ENCODE measurements at regions not wholly inside any gene's neighbourhood (a gene's known extent, or its start where the extent isn't known, plus 50 kb on each side); places are given as distances from the start of the nearest gene placed in this dataset.
"Not testable (repeated sequence)": the region's sequence is repeated elsewhere in the genome, so short reads cannot be mapped to it uniquely, and the experiment has no call there.

- no peak overlapping the region for H3K4me3 ChIP-seq (ENCODE audit: low read depth, low read length)
- H3K9ac ChIP-seq (ENCODE audit: low read depth, low read length), result no peak overlapping the region
- H3K27ac ChIP-seq (ENCODE audit: low read depth, low read length), result no peak overlapping the region
- H3K4me1 ChIP-seq (ENCODE audit: control insufficient read depth, insufficient read depth, low read length), result no peaks in the 10 kb centered on the region
- no peaks in the 10 kb centered on the region for H3K36me3 ChIP-seq (ENCODE audit: control insufficient read depth, insufficient read depth, low read length)
- H3K9me3 ChIP-seq (ENCODE audit: control insufficient read depth, insufficient read depth, low read length), result no peaks in the 10 kb centered on the region
- no peaks in the 10 kb centered on the region for H3K27me3 ChIP-seq (ENCODE audit: control insufficient read depth, insufficient read depth, low read length)
These were observed 489.6 kb downstream of the MMUT start for GRCh38 chr6:48973491-48973890.

- Histone ChIP-seq H3K27me3 (ENCODE audit: control insufficient read depth, insufficient read depth, low read length) (no peaks in the 10 kb centered on the region), H3K4me1 (ENCODE audit: control insufficient read depth, insufficient read depth, low read length) (peaks cover 18% of the 10 kb centered on the region), H3K9ac (ENCODE audit: low read depth, low read length) (no peak overlapping the region), H3K9me3 (ENCODE audit: control insufficient read depth, insufficient read depth, low read length) (no peaks in the 10 kb centered on the region), H3K36me3 (ENCODE audit: control insufficient read depth, insufficient read depth, low read length) (no peaks in the 10 kb centered on the region), H3K27ac (ENCODE audit: low read depth, low read length) (no peak overlapping the region), H3K4me3 (ENCODE audit: low read depth, low read length) (no peak overlapping the region)
These were observed 501.2 kb downstream of the MMUT start for GRCh38 chr6:48961781-48962415.

GRCh38 chr6:48959251-48960060 is 503.6 kb downstream of the MMUT start:
- Histone ChIP-seq H3K4me3 (ENCODE audit: low read depth, low read length) (no peak overlapping the region), H3K9me3 (ENCODE audit: control insufficient read depth, insufficient read depth, low read length) (no peaks in the 10 kb centered on the region), H3K36me3 (ENCODE audit: control insufficient read depth, insufficient read depth, low read length) (no peaks in the 10 kb centered on the region), H3K9ac (ENCODE audit: low read depth, low read length) (no peak overlapping the region), H3K27ac (ENCODE audit: low read depth, low read length) (no peak overlapping the region), H3K27me3 (ENCODE audit: control insufficient read depth, insufficient read depth, low read length) (no peaks in the 10 kb centered on the region), H3K4me1 (ENCODE audit: control insufficient read depth, insufficient read depth, low read length) (peaks cover 11% of the 10 kb centered on the region)

- H3K4me1 ChIP-seq (ENCODE audit: control insufficient read depth, insufficient read depth, low read length), result peaks cover 6% of the 10 kb centered on the region
- no peaks in the 10 kb centered on the region for H3K36me3 ChIP-seq (ENCODE audit: control insufficient read depth, insufficient read depth, low read length)
- no peak overlapping the region for H3K27ac ChIP-seq (ENCODE audit: low read depth, low read length)
- H3K9ac ChIP-seq (ENCODE audit: low read depth, low read length), result no peak overlapping the region
- no peaks in the 10 kb centered on the region for H3K27me3 ChIP-seq (ENCODE audit: control insufficient read depth, insufficient read depth, low read length)
- H3K4me3 ChIP-seq (ENCODE audit: low read depth, low read length), result no peak overlapping the region
- no peaks in the 10 kb centered on the region for H3K9me3 ChIP-seq (ENCODE audit: control insufficient read depth, insufficient read depth, low read length)
These were observed 505.3 kb downstream of the MMUT start for GRCh38 chr6:48957781-48958180.

- Histone ChIP-seq H3K27ac (ENCODE audit: low read depth, low read length) (no peak overlapping the region), H3K9ac (ENCODE audit: low read depth, low read length) (no peak overlapping the region), H3K4me3 (ENCODE audit: low read depth, low read length) (no peak overlapping the region), H3K36me3 (ENCODE audit: control insufficient read depth, insufficient read depth, low read length) (no peaks in the 10 kb centered on the region), H3K9me3 (ENCODE audit: control insufficient read depth, insufficient read depth, low read length) (no peaks in the 10 kb centered on the region), H3K4me1 (ENCODE audit: control insufficient read depth, insufficient read depth, low read length) (no peaks in the 10 kb centered on the region), H3K27me3 (ENCODE audit: control insufficient read depth, insufficient read depth, low read length) (no peaks in the 10 kb centered on the region)
These were observed 511.1 kb downstream of the MMUT start for GRCh38 chr6:48951917-48952316.

GRCh38 chr6:48944276-48944675 is 518.8 kb downstream of the MMUT start:
- H3K9me3 ChIP-seq (ENCODE audit: control insufficient read depth, insufficient read depth, low read length); H3K4me3 ChIP-seq (ENCODE audit: low read depth, low read length); H3K27ac ChIP-seq (ENCODE audit: low read depth, low read length); H3K27me3 ChIP-seq (ENCODE audit: control insufficient read depth, insufficient read depth, low read length); H3K9ac ChIP-seq (ENCODE audit: low read depth, low read length); H3K36me3 ChIP-seq (ENCODE audit: control insufficient read depth, insufficient read depth, low read length); H3K4me1 ChIP-seq (ENCODE audit: control insufficient read depth, insufficient read depth, low read length): not testable (repeated sequence)

- Histone ChIP-seq H3K36me3 (ENCODE audit: control insufficient read depth, insufficient read depth, low read length) (no peaks in the 10 kb centered on the region), H3K9me3 (ENCODE audit: control insufficient read depth, insufficient read depth, low read length) (no peaks in the 10 kb centered on the region), H3K4me3 (ENCODE audit: low read depth, low read length) (no peak overlapping the region), H3K27me3 (ENCODE audit: control insufficient read depth, insufficient read depth, low read length) (no peaks in the 10 kb centered on the region), H3K27ac (ENCODE audit: low read depth, low read length) (no peak overlapping the region), H3K9ac (ENCODE audit: low read depth, low read length) (no peak overlapping the region), H3K4me1 (ENCODE audit: control insufficient read depth, insufficient read depth, low read length) (no peaks in the 10 kb centered on the region)
These were observed 529.9 kb downstream of the MMUT start for GRCh38 chr6:48933136-48933535.

- H3K4me3 ChIP-seq (ENCODE audit: low read depth, low read length), result no peak overlapping the region
- no peak overlapping the region for H3K27ac ChIP-seq (ENCODE audit: low read depth, low read length)
- H3K4me1 ChIP-seq (ENCODE audit: control insufficient read depth, insufficient read depth, low read length), result no peaks in the 10 kb centered on the region
- no peaks in the 10 kb centered on the region for H3K27me3 ChIP-seq (ENCODE audit: control insufficient read depth, insufficient read depth, low read length)
- H3K36me3 ChIP-seq (ENCODE audit: control insufficient read depth, insufficient read depth, low read length), result no peaks in the 10 kb centered on the region
- no peak overlapping the region for H3K9ac ChIP-seq (ENCODE audit: low read depth, low read length)
- no peaks in the 10 kb centered on the region for H3K9me3 ChIP-seq (ENCODE audit: control insufficient read depth, insufficient read depth, low read length)
These were observed 534.1 kb downstream of the MMUT start for GRCh38 chr6:48928937-48929336.

- Histone ChIP-seq H3K27me3 (ENCODE audit: control insufficient read depth, insufficient read depth, low read length) (no peaks in the 10 kb centered on the region), H3K27ac (ENCODE audit: low read depth, low read length) (no peak overlapping the region), H3K9me3 (ENCODE audit: control insufficient read depth, insufficient read depth, low read length) (no peaks in the 10 kb centered on the region), H3K4me1 (ENCODE audit: control insufficient read depth, insufficient read depth, low read length) (peaks cover 11% of the 10 kb centered on the region), H3K4me3 (ENCODE audit: low read depth, low read length) (no peak overlapping the region), H3K36me3 (ENCODE audit: control insufficient read depth, insufficient read depth, low read length) (no peaks in the 10 kb centered on the region), H3K9ac (ENCODE audit: low read depth, low read length) (no peak overlapping the region)
These were observed 540.2 kb downstream of the MMUT start for GRCh38 chr6:48922837-48923236.

GRCh38 chr6:48919555-48919954 is 543.5 kb downstream of the MMUT start:
- Histone ChIP-seq H3K9ac (ENCODE audit: low read depth, low read length) (no peak overlapping the region), H3K4me1 (ENCODE audit: control insufficient read depth, insufficient read depth, low read length) (peaks cover 26% of the 10 kb centered on the region), H3K36me3 (ENCODE audit: control insufficient read depth, insufficient read depth, low read length) (no peaks in the 10 kb centered on the region), H3K4me3 (ENCODE audit: low read depth, low read length) (no peak overlapping the region), H3K9me3 (ENCODE audit: control insufficient read depth, insufficient read depth, low read length) (no peaks in the 10 kb centered on the region), H3K27ac (ENCODE audit: low read depth, low read length) (no peak overlapping the region), H3K27me3 (ENCODE audit: control insufficient read depth, insufficient read depth, low read length) (no peaks in the 10 kb centered on the region)

- H3K27me3 ChIP-seq (ENCODE audit: control insufficient read depth, insufficient read depth, low read length), result no peaks in the 10 kb centered on the region
- H3K9ac ChIP-seq (ENCODE audit: low read depth, low read length), result no peak overlapping the region
- no peaks in the 10 kb centered on the region for H3K9me3 ChIP-seq (ENCODE audit: control insufficient read depth, insufficient read depth, low read length)
- peak overlapping the region; percentile 58 for H3K27ac ChIP-seq (ENCODE audit: low read depth, low read length)
- H3K4me1 ChIP-seq (ENCODE audit: control insufficient read depth, insufficient read depth, low read length), result peaks cover 26% of the 10 kb centered on the region
- no peaks in the 10 kb centered on the region for H3K36me3 ChIP-seq (ENCODE audit: control insufficient read depth, insufficient read depth, low read length)
- H3K4me3 ChIP-seq (ENCODE audit: low read depth, low read length), result no peak overlapping the region
These were observed 545.8 kb downstream of the MMUT start for GRCh38 chr6:48917233-48917632.

Measured in HUES48 (cell line).